NCI-H1417 treated with DMSO at 0.1 percent for 48 hours (cell line): ENCODE measurements at regions not wholly inside any gene's neighbourhood (a gene's known extent, or its start where the extent isn't known, plus 50 kb on each side); places are given as distances from the start of the nearest gene placed in this dataset.

Experiments used
- DNase-seq: peaks from one replicate; lab custom pipeline; 2025; lab: John Stamatoyannopoulos, UW

DNA sequence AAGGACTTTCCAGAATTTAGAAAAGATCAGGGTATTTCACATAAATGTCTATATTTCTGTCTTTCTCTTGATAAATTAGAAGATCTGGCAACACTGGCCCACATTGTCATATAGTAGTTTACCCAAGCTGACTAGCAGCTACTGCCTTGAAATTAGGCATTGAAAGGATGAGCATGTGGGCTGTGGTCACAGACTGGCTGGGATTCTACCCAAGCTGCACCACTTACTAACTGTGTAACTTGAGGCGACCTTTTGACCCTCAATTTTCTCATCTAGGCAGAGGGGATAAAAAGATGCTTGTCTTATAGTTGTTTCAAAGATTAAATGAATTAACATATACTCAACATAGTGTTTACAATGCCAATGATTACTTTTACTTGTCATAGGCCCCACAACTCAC is 152.7 kb upstream of the BMP2 start:
- DNase-seq: no peak

DNA sequence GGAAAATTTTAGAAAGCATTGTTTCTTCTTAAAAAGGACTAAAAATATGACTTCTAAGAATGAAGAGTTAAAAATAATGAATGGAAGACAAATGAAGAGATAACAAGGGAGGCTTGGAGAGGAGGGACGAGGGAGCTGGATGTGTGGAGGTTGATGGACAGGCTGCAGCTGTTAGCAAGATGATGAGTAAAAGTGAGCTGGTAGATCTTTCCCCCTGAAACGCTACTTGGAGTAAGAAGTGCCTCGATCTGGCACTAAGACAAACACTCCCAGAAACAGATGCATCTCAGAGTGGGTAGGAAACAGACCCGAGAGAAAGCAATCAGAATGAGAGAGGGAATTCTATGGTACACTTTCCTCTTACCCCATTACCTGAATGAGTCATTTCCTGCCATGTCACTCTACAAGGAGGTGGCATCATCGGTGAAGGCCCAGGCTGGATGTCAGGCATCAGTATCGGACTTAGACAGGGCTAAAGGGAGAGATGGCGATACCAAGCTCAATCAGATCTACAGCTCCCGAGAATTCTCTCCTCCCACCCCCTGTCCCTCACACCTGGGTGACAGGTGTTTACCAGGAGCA is 154.1 kb upstream of the BMP2 start:
- DNase-seq: no peak

DNA sequence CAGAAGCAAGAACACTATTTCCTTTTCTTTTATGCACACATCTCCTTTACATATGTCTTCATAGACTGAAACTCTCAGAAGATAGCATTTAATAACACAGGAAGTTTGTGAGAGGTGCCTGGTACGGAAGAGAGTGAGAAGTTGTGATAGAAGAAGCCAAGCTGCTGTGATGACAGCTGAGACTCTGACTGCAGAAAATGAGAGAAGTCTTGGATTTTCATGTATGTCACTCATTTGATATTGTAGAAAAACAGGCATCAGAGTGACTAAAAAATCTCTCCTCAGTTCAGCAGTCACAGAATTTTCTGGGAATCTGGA is 154.9 kb upstream of the BMP2 start:
- DNase-seq: no peak

GRCh38 chr20:6611911-6612605 is 155.4 kb upstream of the BMP2 start:
- no peak for DNase-seq

DNA sequence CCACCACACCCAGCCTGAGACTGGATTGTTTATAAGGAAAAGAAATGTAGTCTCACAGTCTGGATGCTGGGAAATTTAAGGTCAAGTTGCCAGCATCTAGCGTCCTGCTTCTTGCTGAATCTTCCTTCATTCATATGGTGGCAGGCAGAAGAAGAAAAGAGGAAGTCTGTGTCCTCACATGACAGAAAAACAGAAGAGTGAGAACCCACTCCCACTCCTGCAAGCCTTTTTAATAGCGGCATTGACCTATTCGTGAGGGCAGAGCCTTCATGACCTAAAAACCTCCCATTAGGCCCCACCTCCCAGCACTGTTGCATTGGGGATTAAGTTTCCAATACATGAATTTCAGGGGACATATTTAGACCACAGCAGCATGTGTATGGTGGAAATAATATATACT is 160.8 kb upstream of the BMP2 start:
- no peak for DNase-seq

- no peak for DNase-seq
Observed at GRCh38 chr20:6605055-6605935, 162.2 kb upstream of the BMP2 start.

DNA sequence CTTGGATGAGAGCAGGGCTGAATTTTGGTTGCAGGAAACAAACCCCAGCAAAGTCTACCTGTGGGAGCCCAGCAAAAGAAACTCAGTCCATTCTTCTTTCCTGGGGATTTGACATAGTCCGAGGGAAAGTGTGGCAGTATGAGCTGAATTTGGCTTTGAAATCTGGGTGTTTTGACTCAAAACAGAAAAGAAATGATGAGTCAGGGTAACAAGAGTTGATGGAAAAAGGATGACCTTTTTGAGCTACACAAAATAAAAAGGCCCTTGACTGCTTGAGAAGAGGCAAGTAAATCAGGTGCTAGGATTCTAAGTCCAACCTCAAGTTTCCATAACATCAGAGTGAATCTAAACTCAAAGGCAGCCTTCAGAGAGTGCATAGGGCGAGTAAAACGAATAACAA is 163.3 kb upstream of the BMP2 start:
- no peak for DNase-seq

GRCh38 chr20:6599876-6600735 is 167.4 kb upstream of the BMP2 start:
- no peak for DNase-seq

GRCh38 chr20:6595704-6596103 is 171.8 kb upstream of the BMP2 start:
- DNase-seq: no peak

GRCh38 chr20:6590891-6591637 is 176.4 kb upstream of the BMP2 start:
- DNase-seq: no peak

DNA sequence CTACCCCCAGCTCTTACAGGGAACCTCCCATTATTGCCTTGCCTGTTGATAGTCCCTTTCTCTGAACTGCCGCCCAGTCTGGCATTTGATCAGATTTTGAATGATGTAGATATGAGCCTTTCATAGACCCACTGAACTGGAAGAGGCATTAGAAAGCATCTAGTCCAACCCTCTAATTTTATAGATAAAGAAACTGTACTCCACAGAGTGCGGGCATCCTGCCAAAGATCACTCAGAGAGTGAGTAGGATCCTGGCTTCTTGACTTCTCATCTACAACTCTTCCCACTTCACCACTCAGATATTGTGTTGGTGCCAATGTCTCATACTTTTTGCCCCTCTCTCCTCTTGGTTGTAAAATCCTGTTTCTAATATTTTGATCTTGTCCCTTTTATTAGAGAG is 179.2 kb upstream of the BMP2 start:
- DNase-seq: no peak

GRCh38 chr20:6583134-6583738 is 184.2 kb upstream of the BMP2 start:
- peak; percentile 18 for DNase-seq

DNA sequence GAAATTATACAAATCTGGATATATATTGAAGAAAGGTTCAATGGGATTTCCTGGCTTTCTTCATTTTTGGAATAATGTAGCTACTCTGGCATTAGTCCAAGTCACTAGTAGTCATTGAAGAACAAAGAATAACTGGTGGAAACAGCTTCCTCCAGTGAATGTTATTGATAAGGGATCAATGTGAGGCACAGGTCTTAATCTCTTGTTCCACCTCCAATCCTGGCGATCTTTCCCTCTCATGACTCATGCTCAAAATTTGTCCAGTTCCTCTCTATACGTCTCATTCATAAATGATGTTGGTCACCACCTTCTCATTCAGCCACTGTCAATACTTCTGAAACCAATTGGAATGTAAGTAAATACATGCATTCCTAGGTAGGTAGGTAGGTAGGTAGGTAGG is 185.0 kb upstream of the BMP2 start:
- DNase-seq: no peak

DNA sequence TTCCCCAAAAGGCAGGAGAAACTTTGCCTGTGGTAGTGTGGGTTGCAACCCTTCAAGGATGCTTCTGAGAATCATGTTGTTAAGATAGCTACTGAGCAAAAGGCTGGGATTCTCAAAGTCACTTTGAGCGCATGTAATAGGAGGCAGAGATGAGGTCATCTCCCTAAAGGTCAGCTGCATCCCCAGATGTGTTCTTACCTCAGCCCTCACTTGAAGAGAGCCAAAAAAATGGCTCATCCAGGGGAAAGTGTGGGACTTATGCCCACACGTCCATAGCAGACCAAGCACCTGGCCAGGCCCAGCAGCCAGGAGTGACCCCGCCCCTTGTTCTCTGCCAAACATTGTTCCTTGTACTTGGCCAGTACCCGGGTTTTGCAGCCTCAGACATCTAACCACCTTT is 187.0 kb upstream of the BMP2 start:
- no peak for DNase-seq

DNA sequence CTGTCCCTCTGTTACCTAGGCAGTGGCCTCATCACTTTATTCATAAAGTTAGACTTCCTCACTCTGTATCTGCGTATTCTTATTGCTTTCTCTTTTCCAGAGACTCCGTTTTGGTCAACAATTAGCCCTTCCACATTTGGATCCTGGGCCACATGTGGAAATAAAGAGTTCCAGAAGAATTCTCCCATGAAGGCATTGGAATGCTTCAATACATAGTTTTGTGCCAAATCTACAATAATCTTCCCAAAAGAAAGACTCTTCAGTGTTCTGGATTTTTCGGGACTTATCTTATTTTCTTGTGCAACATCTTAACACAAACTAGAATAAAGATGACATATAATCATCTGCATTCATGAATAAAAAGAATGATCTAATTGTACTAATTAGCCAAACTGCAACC is 187.7 kb upstream of the BMP2 start:
- no peak for DNase-seq

DNA sequence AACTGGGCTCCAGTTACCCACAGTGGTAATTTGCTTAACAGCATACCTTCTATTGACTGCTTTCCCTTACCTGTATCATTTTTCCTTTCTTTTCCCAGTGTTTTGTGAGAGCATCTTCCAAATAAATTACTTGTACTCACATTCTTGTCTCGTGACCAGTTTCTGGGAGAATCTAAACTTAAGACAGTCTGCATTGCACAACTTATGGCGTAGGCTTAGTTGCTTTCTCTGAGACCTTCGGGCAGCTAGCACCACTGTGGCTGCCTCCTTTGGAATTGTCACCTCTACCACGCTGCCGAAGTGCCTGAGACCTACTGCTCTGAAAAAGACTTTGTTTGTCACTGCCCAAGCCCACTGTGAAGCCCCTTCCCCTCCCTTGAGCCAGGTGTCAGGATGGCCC is 188.1 kb upstream of the BMP2 start:
- no peak for DNase-seq

DNA sequence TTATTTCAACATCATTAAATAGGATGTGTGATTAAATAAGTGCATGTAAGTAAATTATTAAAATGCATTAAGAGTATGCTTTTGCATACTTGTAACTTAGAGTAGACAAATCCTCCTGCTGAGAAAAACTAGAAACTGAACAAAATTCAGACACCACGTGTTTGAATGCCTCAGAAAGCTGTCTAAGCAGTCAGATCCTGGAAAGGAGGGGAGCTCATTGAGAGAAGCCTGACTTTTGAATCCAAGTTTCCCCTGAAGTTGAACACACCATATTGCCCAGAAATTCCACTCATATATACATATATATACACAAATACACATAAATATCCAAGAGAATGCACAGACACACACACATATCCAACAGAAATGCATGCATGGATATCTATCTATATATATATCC is 190.0 kb upstream of the BMP2 start:
- no peak for DNase-seq

DNA sequence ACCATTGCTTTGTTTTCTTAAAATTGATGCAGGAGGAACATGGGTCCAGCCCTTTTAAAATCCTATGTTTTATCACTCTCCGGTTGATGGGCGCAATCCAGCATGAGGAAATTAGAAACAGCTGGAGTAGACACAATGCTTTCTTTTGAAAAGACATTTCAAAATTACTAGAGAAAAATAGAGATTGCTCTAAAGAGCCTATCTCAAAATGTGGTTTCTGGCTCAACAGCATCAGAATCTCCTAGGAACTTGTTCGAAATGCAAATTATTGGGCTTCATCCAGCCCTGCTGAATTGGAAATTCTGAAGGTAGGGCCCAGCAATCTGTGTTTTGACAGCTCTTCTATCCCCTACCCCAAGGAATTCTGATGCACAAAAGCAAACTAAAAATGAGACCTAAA is 190.8 kb upstream of the BMP2 start:
- no peak for DNase-seq

DNA sequence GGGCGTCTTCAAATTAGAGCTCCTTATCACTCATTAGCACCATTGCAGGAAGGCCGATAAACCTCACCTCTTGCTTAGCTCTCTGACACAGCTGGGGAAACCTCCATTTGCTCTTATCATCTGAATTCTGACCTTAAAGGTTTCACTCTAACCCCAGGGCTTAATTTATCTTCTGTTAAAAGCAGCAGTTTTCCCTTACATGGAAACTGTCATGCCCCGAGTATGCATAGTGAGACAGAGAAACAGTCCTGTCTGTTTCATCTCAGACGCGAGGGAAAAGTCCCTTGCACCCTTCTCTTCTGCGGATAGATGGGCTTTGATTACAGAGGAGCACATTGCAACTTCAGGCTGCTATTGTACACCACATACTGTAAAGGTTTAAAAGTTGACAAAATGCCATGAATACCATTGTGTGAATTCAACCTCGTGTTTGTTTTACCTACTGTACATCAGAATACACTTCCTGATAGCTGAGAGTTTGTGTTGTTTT is 191.5 kb upstream of the BMP2 start:
- DNase-seq: no peak

DNA sequence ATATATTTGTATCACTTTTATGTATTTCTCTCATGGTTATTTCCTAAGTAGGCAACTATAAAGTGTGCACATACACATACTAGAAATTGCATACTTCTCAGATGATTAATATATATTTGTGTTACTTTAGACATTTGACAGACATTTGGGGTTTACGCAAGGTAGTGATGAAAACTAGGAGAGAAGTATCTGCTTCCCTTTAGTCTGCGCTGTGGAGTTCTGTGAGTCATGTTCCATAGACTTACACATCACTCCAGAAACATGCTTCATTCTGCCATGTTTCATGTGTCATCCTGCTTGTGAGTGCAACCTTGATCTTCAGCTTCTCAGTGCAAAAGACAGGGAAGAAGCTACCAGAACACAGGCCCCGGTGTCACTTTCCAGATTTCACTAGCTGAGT is 200.7 kb upstream of the BMP2 start:
- DNase-seq: no peak

DNA sequence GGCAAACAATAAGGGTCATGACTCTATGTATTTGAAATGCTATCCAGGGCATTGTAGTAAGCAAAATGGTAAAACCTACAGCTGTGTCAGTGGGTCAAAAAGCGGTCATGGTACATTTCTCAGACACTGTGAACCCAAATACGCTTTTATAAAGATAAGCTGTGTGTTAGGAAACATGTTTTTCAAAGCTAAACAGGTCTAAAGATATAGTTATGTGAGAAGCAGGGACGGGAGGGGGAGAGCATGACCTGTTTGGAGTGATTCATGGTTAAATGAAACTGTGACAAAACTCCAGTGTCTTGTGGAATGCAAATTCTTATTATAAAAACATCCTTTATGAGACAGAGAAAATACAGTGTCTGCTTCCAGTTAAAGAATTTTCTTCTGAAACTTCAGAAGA is 205.4 kb upstream of the BMP2 start:
- no peak for DNase-seq
